DND-41 (cell line): ENCODE measurements at regions not wholly inside any gene's neighbourhood (a gene's known extent, or its start where the extent isn't known, plus 50 kb on each side); places are given as distances from the start of the nearest gene placed in this dataset.

Source experiments
- ATAC-seq: fragments of 200-7000 bp; cut with Tn5 transposase; 3 replicates; pipeline ENCODE4 v1.9.1; 2021; ENCODE audit warnings: low read depth; ENCODE audit not compliant: insufficient read depth
- DNase-seq: peaks from one replicate; pipeline ENCODE4 v3.0.0-alpha.2; 2020
- H2AFZ ChIP-seq: 2 replicates; pipeline ENCODE4 v1.6.0; 2012; ENCODE audit warnings: low read depth, low read length
- H3K27ac ChIP-seq: 2 replicates; pipeline ENCODE4 v1.5.1; 2012; ENCODE audit warnings: low read length, inconsistent platforms
- H3K27me3 ChIP-seq: fragments of 200-600 bp; sonication (generic); 2 replicates; pipeline ENCODE4 v1.6.0; 2012; ENCODE audit warnings: low read length, mild to moderate bottlenecking, inconsistent platforms; ENCODE audit not compliant: insufficient read depth, poor library complexity
- H3K36me3 ChIP-seq: 2 replicates; pipeline ENCODE4 v1.5.1; 2012; ENCODE audit warnings: low read length, inconsistent platforms; ENCODE audit not compliant: insufficient read depth
- H3K4me1 ChIP-seq: 2 replicates; pipeline ENCODE4 v1.5.1; 2012; ENCODE audit warnings: mild to moderate bottlenecking, low read length; ENCODE audit not compliant: insufficient read depth
- H3K4me2 ChIP-seq: 2 replicates; pipeline ENCODE4 v1.6.0; 2012; ENCODE audit warnings: mild to moderate bottlenecking, moderate library complexity, low read length, inconsistent platforms; ENCODE audit not compliant: insufficient read depth
- H3K4me3 ChIP-seq, 2 experiments: fragments of 200-600 bp in 1 of 2; shearing (Covaris generic) in 1 of 2; 2 replicates each; pipeline ENCODE4 v1.5.1; 2012 to 2016; ENCODE audit warnings: inconsistent platforms in 2 of 2, low read length in 2 of 2, mild to moderate bottlenecking in 2 of 2, low read depth in 1 of 2, moderate library complexity in 1 of 2
- H3K79me2 ChIP-seq: 2 replicates; pipeline ENCODE4 v1.6.0; 2012; ENCODE audit warnings: low read length, inconsistent platforms; ENCODE audit not compliant: insufficient read depth
- H3K9ac ChIP-seq: 2 replicates; pipeline ENCODE4 v1.6.0; 2012; ENCODE audit warnings: low read depth, mild to moderate bottlenecking, inconsistent platforms, low read length, moderate library complexity
- H3K9me3 ChIP-seq: 2 replicates; pipeline ENCODE4 v1.5.1; 2012; ENCODE audit warnings: low read length, moderate library complexity, mild to moderate bottlenecking, inconsistent platforms; ENCODE audit not compliant: insufficient read depth, severe bottlenecking
- H4K20me1 ChIP-seq: 2 replicates; pipeline ENCODE4 v1.6.0; 2012; ENCODE audit warnings: low read length; ENCODE audit not compliant: insufficient read depth
- CTCF ChIP-seq: IDR thresholded peaks from 2 replicates; pipeline ENCODE4 v1.5.1; 2012; ENCODE audit warnings: borderline replicate concordance, low read length, moderate library complexity, mild to moderate bottlenecking; ENCODE audit not compliant: poor library complexity, severe bottlenecking; ENCODE audit errors: extremely low read depth
- EZH2 ChIP-seq: IDR thresholded peaks from 3 replicates; pipeline ENCODE4 v1.6.1; 2012; ENCODE audit warnings: borderline replicate concordance, low read depth, mild to moderate bottlenecking, moderate library complexity, low read length, inconsistent platforms; ENCODE audit not compliant: severe bottlenecking

GRCh38 chr16:63174801-63175200 is 1138.6 kb upstream of the CDH8 start:
- ATAC-seq: no peak
- Histone ChIP-seq H4K20me1 (no peaks in the 10 kb centered on the region), H3K4me2 (no peak overlapping the region), H3K4me3 (no peak overlapping the region), H2AFZ (no peak overlapping the region), H3K27ac (no peak overlapping the region), H3K79me2 (no peaks in the 10 kb centered on the region), H3K4me1 (no peaks in the 10 kb centered on the region), H3K9ac (no peak overlapping the region), H3K36me3 (no peaks in the 10 kb centered on the region), H3K9me3 (no peaks in the 10 kb centered on the region), H3K27me3 (no peaks in the 10 kb centered on the region)
- no peak for DNase-seq
- TF ChIP-seq CTCF (no peak), EZH2 (no peak)

GRCh38 chr16:63171545-63171944 is 1135.3 kb upstream of the CDH8 start:
- no peaks in the 10 kb centered on the region for H4K20me1 ChIP-seq
- no peak overlapping the region for H2AFZ ChIP-seq
- H3K9me3 ChIP-seq: no peaks in the 10 kb centered on the region
- no peaks in the 10 kb centered on the region for H3K4me1 ChIP-seq
- no peak overlapping the region for H3K9ac ChIP-seq
- no peaks in the 10 kb centered on the region for H3K27me3 ChIP-seq
- TF ChIP-seq CTCF (no peak), EZH2 (no peak)
- H3K79me2 ChIP-seq: no peaks in the 10 kb centered on the region
- H3K27ac ChIP-seq: no peak overlapping the region
- no peak overlapping the region for H3K4me3 ChIP-seq
- H3K4me2 ChIP-seq: no peak overlapping the region
- no peaks in the 10 kb centered on the region for H3K36me3 ChIP-seq
- DNase-seq (no peak), ATAC-seq (no peak)

GRCh38 chr16:63169100-63169499 is 1132.9 kb upstream of the CDH8 start:
- TF ChIP-seq EZH2 (no peak), CTCF (no peak)
- no peaks in the 10 kb centered on the region for H4K20me1 ChIP-seq
- no peaks in the 10 kb centered on the region for H3K4me1 ChIP-seq
- no peak for ATAC-seq
- H3K79me2 ChIP-seq: no peaks in the 10 kb centered on the region
- H2AFZ ChIP-seq: no peak overlapping the region
- H3K4me2 ChIP-seq: no peak overlapping the region
- H3K9me3 ChIP-seq: no peaks in the 10 kb centered on the region
- H3K36me3 ChIP-seq: no peaks in the 10 kb centered on the region
- no peaks in the 10 kb centered on the region for H3K27me3 ChIP-seq
- no peak overlapping the region for H3K9ac ChIP-seq
- DNase-seq: no peak
- H3K27ac ChIP-seq: no peak overlapping the region
- no peak overlapping the region for H3K4me3 ChIP-seq

GRCh38 chr16:63157818-63158217 is 1121.6 kb upstream of the CDH8 start:
- no peak overlapping the region for H3K9ac ChIP-seq
- no peaks in the 10 kb centered on the region for H3K9me3 ChIP-seq
- no peak overlapping the region for H2AFZ ChIP-seq
- H3K79me2 ChIP-seq: no peaks in the 10 kb centered on the region
- no peak for ATAC-seq
- H4K20me1 ChIP-seq: no peaks in the 10 kb centered on the region
- H3K4me3 ChIP-seq: no peak overlapping the region
- H3K4me1 ChIP-seq: no peaks in the 10 kb centered on the region
- no peak overlapping the region for H3K4me2 ChIP-seq
- TF ChIP-seq EZH2 (no peak), CTCF (no peak)
- H3K27me3 ChIP-seq: no peaks in the 10 kb centered on the region
- H3K36me3 ChIP-seq: no peaks in the 10 kb centered on the region
- H3K27ac ChIP-seq: no peak overlapping the region
- no peak for DNase-seq
